GM11168 (cell line): ENCODE measurements at regions not wholly inside any gene's neighbourhood (a gene's known extent, or its start where the extent isn't known, plus 50 kb on each side); places are given as distances from the start of the nearest gene placed in this dataset.
"Not testable (repeated sequence)": the region's sequence is repeated elsewhere in the genome, so short reads cannot be mapped to it uniquely, and the experiment has no call there.

Experiments used
- in situ Hi-C: fragments of 300-500 bp; cut with MboI; formaldehyde crosslinking; loops from one replicate; pipeline ENCODE4 v1.12.0; 2022; ENCODE audit warnings: low sequenced_read_pairs; ENCODE audit not compliant: unreplicated experiment

DNA sequence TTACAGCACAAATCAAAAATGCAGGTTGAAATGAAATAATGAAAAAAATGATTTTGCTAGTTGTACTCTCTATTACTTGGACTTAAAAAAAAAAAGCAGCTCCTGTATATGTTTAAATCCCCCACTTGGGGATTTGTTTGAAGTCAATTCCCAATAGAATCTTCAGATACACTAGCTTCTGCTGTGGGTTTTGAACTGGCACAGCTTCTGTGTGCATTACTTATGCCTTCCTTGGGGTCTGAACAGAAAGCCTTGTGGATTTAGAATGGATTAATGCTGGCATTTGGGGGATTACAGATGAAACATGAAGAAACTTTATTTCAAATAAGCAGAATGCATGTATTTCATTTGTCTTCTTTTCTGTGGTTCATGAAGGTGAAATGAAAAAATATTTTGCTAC is 513.2 kb upstream of the TBL1XR1 start:
- in situ Hi-C loops, result no loop called here

DNA sequence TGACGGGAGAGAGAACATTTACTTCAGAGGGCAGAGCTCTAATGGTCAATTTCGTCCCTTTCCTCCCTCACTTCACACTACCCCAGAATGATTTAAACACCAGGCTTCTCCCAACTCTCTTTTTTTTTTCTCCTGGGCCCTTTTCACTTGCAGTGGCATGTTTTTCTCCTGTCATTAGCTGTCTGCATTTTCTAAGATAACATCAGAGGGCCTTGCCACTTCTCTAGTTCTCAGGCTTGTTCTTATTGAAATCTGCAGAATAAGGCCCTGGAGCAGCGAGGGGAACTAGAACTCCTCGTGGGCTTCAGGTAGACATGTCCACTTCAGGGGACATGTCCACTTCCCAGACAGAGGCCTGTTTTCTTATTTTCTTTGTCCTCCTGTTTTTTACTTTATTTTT is 514.4 kb upstream of the TBL1XR1 start:
- in situ Hi-C loops, result no loop called here

DNA sequence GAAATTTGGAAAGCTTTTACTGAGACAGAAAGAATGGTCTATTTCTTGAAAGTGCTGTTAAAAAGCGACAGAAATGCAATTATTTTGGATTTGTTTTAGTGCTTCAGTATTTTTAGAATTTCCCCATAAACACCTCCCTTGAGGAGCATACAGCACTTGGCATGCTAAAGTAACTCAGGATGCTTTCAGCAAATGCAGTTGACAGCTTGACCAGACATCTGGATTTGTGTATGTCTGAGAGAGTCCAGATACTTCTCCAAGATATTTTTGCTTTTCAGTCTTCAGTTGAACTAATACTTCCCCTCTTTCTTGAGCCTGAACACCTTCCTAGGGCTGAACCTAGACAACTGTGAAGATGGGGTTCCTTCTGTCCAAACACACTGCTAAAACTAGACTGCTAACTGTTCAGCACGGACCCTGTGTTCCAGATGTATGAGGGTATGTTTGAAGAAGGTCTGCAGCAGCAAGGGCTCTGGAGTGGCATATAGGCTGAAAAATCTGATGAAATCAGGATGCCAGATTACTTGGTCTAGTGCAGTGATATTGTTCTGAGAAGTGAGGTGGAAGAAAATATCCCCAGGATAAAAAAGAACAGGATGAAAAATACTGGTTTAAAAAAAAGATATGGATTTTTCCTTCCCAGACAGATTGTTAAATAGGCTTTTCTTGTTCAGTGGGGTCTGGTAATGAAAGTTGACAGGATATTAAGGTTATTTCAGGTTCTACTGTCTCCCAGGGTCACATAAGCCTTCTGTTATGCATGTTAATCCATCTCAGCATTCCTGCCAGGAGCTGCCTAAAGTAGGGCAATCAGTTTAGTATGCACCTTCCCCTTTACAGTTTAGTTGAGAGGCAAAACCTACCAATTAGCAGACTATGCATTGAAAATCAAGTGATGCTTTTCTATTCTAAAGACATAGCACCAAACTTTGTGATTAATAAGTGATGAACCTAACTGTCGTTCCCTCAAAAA is 516.9 kb upstream of the TBL1XR1 start:
- in situ Hi-C loops, result no loop called here

- in situ Hi-C loops, result no loop called here
These were observed 517.7 kb upstream of the TBL1XR1 start for GRCh38 chr3:177714945-177715344.

- in situ Hi-C loops, result no loop called here
These were observed 518.7 kb upstream of the TBL1XR1 start for GRCh38 chr3:177715980-177716379.

DNA sequence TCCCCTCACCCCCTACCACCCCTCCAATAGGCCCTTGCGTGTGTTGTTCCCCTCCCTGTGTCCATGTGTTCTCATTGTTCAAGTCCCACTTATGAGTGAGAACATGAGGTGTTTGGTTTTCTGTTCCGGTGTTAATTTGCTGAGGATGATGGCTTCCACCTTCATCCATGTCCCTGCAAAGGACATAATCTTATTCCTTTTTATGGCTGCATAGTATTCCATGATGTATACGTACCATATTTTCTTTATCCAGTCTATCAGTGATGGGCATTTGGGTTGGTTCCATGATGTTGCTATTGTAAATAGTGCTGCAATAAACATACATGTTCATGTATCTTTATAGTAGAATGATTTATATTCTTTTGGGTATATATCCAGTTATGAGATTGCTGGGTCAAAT is 523.6 kb upstream of the TBL1XR1 start:
- in situ Hi-C loops, result not testable (repeated sequence)

- in situ Hi-C loops, result no loop called here
These were observed 524.8 kb upstream of the TBL1XR1 start for GRCh38 chr3:177721864-177722785.

DNA sequence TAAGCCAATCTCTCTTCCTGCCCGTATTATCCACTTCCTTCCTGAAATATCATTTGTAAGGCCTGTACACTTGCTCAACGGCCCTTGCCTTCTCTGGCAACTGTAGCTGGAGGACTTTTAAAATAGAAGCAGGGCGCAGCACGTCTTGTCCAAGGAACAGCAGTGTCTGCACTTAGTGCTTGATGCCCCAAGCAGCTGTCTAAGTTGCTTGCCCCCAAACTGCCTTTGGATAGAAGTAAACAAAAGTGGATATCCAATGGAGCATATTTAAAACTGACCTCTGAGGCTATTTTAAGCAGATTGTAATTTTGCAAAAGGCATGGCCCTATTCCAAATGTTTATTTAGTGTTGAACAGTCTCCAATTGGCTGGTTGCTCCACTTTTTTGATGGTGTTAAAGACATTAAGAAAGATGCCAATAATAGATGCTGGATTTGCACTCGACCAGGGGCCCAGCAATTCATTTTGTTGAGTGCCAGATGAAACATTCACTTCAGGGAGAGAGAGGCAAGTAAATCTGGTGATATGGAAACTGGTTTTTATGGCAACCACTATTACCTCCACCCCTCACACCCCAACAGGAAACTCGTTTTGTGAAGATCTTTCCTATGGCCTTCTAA is 526.8 kb upstream of the TBL1XR1 start:
- in situ Hi-C loops, result no loop called here

DNA sequence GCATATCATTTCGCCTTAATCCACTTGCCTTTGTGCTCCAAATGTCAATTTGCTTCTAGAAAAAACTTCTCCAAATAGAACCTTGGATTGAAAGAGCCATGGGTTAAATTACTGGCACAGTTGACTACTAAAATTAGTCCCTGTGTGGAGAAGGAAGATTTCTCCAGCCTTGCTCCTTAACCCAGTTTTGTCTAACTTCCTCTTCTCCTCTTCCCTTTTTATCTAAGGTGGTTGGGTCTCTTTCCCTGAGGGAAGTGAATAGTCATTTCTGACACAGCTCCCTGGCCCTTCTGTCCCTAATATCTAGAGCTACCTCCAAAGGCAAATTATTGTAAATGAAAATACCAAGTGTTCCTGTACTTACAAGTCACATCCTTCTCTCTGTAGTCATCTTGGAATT is 527.9 kb upstream of the TBL1XR1 start:
- in situ Hi-C loops, result no loop called here

GRCh38 chr3:177726807-177727206 is 529.5 kb upstream of the TBL1XR1 start:
- in situ Hi-C loops, result no loop called here

DNA sequence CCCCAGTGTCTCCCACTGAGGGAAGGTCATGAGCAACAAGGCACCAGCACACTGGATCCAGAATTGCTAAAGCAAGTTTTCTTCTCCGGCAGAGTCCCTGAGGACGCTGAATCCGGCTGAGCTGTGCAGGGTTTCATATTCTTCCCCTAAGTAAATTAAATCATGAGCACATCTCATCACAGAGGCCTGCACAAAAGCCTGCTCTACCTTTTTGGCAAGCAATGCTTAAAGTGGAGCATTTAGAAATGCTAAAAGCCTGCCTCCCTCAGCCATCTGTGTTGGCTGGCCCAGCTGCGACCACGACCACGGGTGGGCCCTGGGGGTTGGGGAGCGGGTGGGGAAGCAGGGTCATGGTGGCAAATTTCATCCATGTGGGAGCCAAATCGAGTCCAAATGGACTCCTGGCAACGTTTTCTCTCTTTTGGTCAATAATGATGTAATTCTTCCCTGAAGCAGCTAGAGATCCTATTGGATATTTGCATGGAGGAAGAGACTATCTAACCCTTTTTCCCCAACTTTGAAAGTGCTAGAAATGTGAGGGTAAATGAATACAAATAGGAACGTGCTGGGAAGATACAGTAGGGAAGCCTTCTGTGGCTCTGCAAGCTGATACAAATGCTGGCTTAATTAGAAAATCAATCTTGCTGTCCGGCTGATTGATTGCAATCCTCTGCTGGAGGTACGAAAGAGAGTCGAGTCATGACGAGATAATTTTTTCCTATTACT is 532.8 kb upstream of the TBL1XR1 start:
- in situ Hi-C loops, result no loop called here

GRCh38 chr3:177730814-177731213 is 533.5 kb upstream of the TBL1XR1 start:
- in situ Hi-C loops, result no loop called here

DNA sequence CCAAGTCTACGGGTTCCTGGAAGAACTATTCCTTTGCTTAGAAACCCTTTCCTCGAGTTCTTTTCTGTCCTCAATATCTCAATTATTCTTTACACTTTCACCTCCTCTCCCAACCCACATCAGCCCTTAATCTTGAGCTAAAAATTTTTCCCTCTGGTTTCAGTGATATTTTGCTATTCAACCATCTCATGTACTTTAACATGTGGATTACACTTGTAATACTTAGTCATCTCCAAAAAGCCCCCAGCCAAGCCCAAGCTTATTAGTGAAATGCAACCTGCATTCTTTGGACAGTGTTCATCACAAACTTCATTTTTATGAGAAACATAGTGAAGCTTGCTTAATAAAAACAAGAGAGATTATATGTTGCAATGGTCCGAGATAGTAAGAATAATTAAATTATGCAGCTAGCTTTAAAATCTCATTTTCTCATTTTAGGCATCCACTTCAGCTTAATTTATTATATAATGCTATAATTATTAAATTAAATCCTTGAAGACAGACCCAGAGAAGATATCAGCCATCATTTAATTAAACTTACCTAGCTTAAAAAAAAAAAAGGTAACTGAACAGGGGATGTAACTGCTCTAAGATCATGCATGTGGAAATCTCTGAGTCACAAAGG is 534.5 kb upstream of the TBL1XR1 start:
- in situ Hi-C loops, result no loop called here

- in situ Hi-C loops, result no loop called here
These were observed 536.0 kb upstream of the TBL1XR1 start for GRCh38 chr3:177733233-177733632.

GRCh38 chr3:177733936-177734335 is 536.7 kb upstream of the TBL1XR1 start:
- in situ Hi-C loops, result no loop called here

DNA sequence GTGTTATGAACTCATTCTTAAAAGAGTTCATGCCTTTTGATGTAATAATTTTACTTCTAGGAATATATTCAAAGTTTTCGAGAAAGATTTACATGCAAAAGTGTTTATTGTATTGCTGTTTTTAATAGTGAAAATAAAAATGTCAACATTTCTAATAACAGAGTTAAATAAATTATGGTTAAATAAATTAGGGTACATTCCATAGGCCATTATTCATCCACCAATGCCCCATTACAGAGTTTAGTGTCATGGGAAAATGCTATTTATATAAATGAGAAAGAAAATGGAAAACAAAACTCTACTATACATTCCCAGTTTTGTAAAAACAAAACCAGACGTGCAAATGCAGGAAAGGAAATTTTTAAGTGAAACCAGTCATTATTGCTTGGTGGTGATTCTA is 538.1 kb upstream of the TBL1XR1 start:
- in situ Hi-C loops, result no loop called here

GRCh38 chr3:177739461-177739860 is 542.2 kb upstream of the TBL1XR1 start:
- in situ Hi-C loops, result no loop called here

GRCh38 chr3:177740254-177740653 is 543.0 kb upstream of the TBL1XR1 start:
- in situ Hi-C loops, result no loop called here

GRCh38 chr3:177742273-177742672 is 545.0 kb upstream of the TBL1XR1 start:
- in situ Hi-C loops, result no loop called here
